Astrocyte of the spinal cord (primary cell): ENCODE measurements at regions not wholly inside any gene's neighbourhood (a gene's known extent, or its start where the extent isn't known, plus 50 kb on each side); places are given as distances from the start of the nearest gene placed in this dataset.

Source experiments
- DNase-seq: peaks from one replicate; pipeline ENCODE4 v3.0.0; 2011; ENCODE audit warnings: low read depth, low spot score
- H3K4me3 ChIP-seq: 2 replicates; pipeline ENCODE4 v1.5.1; 2011; ENCODE audit warnings: low read depth, mild to moderate bottlenecking, low read length, moderate library complexity
- in situ Hi-C: cut with HindIII; loops from 2 replicates; pipeline ENCODE4 v1.10.0; 2017; ENCODE audit warnings: low sequenced_read_pairs
- TF ChIP-seq, protein P1 (sequence below): IDR thresholded peaks from 2 replicates; pipeline ENCODE4 v1.5.1; 2012; ENCODE audit warnings: low read depth, mild to moderate bottlenecking, low read length, inconsistent platforms

GRCh38 chr6:163804991-163805390, 390.5 kb downstream of the QKI start:
- H3K4me3 ChIP-seq = no peak overlapping the region
- in situ Hi-C loops = no loop called here
- DNase-seq = no peak
- TF ChIP-seq, protein P1, sequence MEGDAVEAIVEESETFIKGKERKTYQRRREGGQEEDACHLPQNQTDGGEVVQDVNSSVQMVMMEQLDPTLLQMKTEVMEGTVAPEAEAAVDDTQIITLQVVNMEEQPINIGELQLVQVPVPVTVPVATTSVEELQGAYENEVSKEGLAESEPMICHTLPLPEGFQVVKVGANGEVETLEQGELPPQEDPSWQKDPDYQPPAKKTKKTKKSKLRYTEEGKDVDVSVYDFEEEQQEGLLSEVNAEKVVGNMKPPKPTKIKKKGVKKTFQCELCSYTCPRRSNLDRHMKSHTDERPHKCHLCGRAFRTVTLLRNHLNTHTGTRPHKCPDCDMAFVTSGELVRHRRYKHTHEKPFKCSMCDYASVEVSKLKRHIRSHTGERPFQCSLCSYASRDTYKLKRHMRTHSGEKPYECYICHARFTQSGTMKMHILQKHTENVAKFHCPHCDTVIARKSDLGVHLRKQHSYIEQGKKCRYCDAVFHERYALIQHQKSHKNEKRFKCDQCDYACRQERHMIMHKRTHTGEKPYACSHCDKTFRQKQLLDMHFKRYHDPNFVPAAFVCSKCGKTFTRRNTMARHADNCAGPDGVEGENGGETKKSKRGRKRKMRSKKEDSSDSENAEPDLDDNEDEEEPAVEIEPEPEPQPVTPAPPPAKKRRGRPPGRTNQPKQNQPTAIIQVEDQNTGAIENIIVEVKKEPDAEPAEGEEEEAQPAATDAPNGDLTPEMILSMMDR = no peak

DNA sequence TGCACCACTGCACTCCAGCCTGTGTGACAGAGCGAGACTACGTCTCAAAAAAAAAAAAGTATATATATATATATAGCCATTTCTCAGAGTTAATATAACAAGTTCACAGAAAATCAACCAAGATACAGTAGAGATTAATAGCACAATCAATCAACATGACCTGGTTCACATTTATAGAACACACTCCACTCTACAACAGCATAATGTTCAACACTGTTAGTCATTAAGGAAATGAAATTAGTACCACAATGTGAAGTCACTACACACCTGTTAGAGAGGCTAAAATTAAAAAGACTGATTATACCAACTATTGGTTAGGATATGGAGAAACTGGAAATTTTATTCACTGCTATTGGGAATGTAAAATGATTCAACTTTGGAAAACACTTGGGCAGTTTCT, 387.7 kb downstream of the QKI start:
- no peak for DNase-seq
- in situ Hi-C loops = no loop called here
- TF ChIP-seq, protein P1 = no peak
- H3K4me3 ChIP-seq = no peak overlapping the region

- no peak for DNase-seq
- in situ Hi-C loops = no loop called here
- H3K4me3 ChIP-seq = no peak overlapping the region
- TF ChIP-seq, protein P1 = no peak
Observed at GRCh38 chr6:163797296-163797845, 382.9 kb downstream of the QKI start.

DNA sequence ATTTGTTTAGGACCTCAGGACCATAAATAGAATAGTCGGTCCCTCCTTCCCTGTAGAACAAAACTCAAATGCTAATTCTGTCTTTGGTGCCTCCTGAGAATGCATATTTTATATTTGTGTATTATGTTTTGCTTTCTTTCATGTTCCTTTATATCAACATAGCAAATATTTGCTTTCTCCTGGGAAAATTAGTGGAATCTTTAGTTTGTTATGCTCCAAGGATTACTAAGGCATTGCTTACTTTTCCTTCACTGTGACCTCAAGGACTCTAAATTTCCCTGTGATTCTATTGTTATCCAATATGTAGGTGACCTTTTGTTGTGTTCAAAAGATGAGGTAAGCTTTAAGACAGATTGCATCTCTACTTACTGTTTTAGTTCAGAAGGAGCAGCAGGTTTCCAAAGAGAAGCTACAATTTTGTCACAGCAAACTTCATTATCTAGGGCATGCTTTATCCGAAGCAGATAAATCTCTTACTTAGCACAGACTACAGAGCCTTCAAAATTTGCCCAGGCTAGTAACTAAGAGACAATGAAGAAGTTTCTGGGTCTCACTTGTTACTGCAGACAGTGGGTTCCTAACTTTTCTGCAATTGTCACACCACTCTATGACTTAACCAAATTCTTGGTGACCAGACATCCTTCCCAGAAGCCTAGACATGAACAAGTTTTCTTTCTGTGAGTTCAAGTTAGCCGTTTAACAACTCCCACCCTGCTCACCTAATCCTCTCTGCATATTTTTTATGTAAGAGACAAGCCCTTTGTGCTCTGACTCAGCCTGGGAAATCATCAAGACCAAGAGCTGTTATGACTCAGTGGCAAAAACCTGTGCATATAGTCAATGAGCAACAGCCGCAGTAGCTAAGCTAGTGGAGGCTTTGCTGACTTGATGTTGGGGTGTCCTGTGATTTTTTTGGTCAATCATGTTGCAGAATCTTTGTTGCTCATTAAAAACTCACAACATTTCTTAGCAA, 378.8 kb downstream of the QKI start:
- in situ Hi-C loops = no loop called here
- peak; percentile 81 for DNase-seq
- TF ChIP-seq, protein P1 = no peak
- no peak overlapping the region for H3K4me3 ChIP-seq

GRCh38 chr6:163790266-163790840, 375.8 kb downstream of the QKI start:
- TF ChIP-seq, protein P1 = no peak
- in situ Hi-C loops = no loop called here
- no peak overlapping the region for H3K4me3 ChIP-seq
- DNase-seq = peak; percentile 63

GRCh38 chr6:163789199-163789810, 374.8 kb downstream of the QKI start:
- in situ Hi-C loops = no loop called here
- no peak for DNase-seq
- no peak overlapping the region for H3K4me3 ChIP-seq
- TF ChIP-seq, protein P1 = no peak
